HG02571 (cell line): ENCODE measurements at regions not wholly inside any gene's neighbourhood (a gene's known extent, or its start where the extent isn't known, plus 50 kb on each side); places are given as distances from the start of the nearest gene placed in this dataset.

Experiments
- ATAC-seq: cut with Tn5 transposase; IDR thresholded peaks from one replicate; pipeline ENCODE4 v1.9.1; 2021; ENCODE audit warnings: mild to moderate bottlenecking, moderate library complexity; ENCODE audit not compliant: unreplicated experiment

- no peak for ATAC-seq
Measured at GRCh38 chr10:29104661-29105399, 184.0 kb upstream of the LYZL1 start.

GRCh38 chr10:29105516-29106215, 183.2 kb upstream of the LYZL1 start:
- ATAC-seq = no peak

- no peak for ATAC-seq
Measured at GRCh38 chr10:29106287-29106686, 182.6 kb upstream of the LYZL1 start.

DNA sequence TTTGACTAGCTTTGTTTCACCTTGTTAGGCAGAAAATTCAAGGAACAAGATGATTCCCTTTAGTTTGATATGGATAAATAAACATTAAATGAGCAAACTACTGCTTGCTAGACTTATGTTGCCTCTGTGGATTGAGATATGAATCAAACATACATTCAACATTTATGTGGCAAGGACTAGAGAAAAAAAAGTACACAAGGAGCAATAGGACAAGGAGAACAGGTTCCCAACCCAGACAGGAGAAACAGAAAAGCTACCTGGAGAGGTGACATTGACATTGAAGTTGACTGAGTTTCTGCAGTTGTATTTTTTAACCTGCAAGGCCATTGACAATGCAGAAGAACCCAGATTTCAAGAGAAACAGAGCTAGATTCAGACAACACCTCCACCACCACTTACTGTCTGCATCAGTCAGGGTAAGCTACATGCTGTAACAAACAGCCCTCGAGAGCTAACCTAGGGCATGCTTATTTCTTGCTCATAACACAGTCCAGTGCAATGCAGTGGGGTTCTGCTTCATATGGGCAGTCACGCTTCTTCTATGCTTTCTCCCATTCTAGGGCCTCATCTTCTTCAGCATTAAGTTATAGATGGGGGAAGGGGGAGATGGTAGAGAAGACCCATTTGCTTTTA, 180.9 kb upstream of the LYZL1 start:
- ATAC-seq = no peak

GRCh38 chr10:29109707-29110571, 178.9 kb upstream of the LYZL1 start:
- ATAC-seq = no peak

- no peak for ATAC-seq
Measured at GRCh38 chr10:29112827-29113615, 175.8 kb upstream of the LYZL1 start.

DNA sequence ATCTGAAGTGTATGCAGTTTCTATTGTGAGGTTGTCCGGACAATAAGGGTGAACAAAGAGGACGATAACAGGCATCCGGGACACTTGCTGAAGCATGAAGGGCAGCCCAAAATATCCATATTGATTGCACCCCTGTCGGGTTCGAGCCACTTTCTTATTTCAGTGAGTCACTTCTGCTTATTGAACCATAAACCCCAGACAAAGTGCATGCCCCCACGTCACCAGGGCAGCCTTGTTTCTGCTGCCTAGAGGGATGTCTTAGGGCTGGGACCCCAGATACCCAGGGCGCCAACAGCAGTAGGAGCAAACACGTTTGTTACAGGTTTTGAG, 175.3 kb upstream of the LYZL1 start:
- ATAC-seq = no peak

DNA sequence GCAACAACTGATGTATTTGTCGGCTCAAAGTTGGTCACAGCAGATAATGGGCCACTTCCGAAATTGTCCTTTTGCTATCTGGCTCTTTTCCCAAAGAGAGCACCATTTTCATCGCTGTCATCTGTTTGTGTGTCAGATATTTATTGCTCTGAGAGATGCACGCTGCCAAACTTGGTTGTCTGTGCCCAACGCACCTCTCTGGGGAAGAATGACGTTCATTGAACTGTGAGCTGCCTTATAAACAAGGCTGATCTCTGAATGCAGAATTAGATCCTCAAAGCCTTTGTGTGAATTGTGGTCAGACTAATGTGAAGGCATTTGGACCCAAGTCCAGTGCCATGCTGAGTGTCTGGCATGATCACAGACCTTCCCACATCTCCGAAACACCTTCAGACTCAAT, 174.7 kb upstream of the LYZL1 start:
- ATAC-seq = no peak

- no peak for ATAC-seq
Measured at GRCh38 chr10:29117781-29118180, 171.1 kb upstream of the LYZL1 start.

GRCh38 chr10:29119374-29119773, 169.5 kb upstream of the LYZL1 start:
- ATAC-seq = no peak

DNA sequence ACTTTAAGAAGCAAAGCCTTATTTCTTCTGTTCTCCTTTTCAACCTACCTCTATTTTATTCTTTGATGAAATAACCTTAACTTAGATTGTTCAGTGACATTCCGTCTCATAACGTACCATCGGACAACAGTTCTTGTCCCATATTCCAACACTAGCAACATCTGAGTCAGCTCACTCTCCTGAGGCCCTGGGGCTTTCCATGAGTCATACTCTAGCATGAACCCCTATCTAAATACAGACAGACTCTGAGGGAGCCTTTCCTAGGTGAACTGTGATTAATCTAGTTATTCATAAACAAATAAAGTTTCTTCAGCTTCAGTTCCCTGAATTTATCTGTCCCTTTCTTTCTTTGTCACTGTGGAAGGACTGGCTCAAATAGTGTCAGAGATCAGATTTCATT, 168.7 kb upstream of the LYZL1 start:
- ATAC-seq = no peak

DNA sequence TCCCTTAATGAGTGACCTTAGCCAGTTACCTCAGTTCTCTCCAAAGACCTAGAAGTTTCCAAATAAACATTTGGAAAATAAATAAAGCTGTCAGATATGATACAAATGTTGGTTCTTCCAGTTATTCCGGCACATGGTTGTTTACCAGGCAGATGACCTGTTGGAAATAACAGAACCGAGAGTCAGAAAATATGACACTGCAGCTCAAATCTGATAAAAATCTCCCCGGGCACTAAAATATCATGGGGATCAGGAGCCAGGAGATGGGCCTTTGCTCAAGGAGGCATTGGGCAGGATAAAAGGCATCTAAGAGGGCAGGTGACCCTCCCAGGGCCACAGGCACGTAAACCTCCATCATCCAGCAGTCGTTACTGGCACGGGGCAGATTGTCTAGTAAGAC, 164.0 kb upstream of the LYZL1 start:
- no peak for ATAC-seq

GRCh38 chr10:29127037-29127700, 161.7 kb upstream of the LYZL1 start:
- ATAC-seq = no peak

DNA sequence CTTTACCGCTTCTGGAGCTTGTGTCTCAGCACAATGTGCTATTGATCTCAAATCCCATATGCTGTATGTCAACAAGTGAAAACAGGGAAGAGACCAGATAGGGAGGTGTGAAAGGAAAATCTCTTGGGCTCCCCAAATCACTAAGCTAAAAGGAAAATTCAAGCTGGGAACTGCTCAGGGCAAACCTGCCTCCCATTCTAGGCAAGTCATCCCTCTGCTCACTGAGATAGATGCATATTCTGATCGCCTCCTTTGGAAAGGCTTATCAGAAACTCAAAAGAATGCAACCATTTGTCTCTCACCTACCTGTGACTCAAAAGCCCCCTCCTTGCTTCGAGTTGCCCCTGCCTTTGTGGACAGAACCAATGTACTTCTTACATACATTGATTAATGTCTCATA, 161.1 kb upstream of the LYZL1 start:
- no peak for ATAC-seq

DNA sequence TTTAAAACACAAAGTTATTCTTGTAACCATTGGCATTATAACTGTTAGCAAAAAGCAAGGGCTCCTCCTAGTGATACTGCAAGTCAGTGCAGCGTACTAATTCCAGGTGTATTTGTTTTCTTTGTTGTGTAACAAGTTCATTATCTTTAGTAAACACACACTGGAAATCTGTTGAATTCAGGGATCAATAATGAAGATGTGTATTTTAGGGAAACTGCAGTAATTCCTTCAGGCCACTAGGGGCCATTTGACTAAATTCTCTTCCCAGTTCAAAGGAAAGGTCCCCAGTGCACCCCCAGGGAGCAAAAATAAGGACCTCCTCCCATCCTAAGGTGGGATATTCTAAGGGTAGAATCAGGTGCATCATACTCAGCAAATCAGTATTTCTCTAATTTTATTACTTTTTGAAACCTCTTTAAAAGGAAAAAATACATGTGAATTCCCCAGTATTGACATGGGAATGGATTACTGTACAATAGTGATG, 158.6 kb upstream of the LYZL1 start:
- no peak for ATAC-seq

GRCh38 chr10:29131952-29132547, 156.8 kb upstream of the LYZL1 start:
- ATAC-seq = no peak

DNA sequence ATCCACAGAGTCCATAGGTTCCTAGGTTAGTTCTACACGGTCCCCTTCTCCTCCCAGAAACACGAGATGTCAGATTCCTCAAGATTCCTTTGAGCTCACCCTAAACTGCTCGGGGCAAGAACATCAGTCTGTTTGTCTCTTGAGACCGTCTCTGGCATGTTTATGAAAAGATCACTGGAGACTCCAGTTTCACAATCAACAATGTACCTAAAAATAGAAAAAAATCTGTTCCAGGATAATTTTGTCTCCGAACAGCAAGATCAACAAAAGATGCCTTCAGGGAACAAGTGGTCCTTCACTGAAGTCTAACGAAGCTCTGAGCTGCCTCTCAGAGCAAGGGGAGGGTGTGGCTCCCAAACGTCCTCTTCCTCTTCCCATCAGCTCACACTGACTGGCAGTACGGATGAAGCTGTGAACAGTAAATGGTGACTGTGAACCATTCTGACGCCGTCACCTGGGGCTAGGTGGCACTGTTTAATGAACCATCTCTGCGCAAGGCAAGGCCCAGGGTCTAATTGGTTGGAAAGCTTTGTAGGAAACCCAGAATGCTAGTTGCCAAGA, 156.2 kb upstream of the LYZL1 start:
- no peak for ATAC-seq

DNA sequence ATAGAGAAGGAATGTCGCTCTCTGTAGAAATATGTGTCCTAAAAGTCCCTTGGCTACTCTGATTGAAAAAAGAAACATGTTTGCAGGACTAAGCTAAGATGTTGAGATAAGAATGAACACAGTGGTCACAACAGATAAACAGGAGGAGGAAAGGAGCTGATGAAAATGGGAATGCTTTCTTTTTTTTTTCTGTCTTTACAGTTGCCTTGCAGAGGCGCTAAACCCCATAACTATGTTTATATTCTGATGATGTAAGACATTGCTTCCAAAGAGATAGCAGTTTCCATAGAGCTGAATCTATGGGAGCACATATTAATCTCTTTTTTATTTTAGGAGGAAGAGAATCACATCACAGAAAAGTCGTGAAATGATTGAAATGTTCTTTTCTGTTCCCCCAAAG, 153.5 kb upstream of the LYZL1 start:
- no peak for ATAC-seq

- no peak for ATAC-seq
Measured at GRCh38 chr10:29136411-29136810, 152.5 kb upstream of the LYZL1 start.
